Esophagus muscularis mucosa (tissue), 3 donors: ENCODE measurements at regions not wholly inside any gene's neighbourhood (a gene's known extent, or its start where the extent isn't known, plus 50 kb on each side); places are given as distances from the start of the nearest gene placed in this dataset.

Experiments
- CTCF ChIP-seq, 3 experiments: fragments of 200-600 bp in 2 of 3; fragments of 450-650 bp in 1 of 3; sonication (generic) in 2 of 3; IDR thresholded peaks; one replicate each; pipeline ENCODE4 v1.5.1; 2017 to 2019; ENCODE audit warnings: antibody characterized with exemption in 3 of 3, mild to moderate bottlenecking in 2 of 3, moderate library complexity in 1 of 3
- POLR2A ChIP-seq: fragments of 450-650 bp; IDR thresholded peaks from one replicate; pipeline ENCODE4 v1.6.1; 2017; ENCODE audit warnings: antibody characterized with exemption, moderate library complexity, mild to moderate bottlenecking, low read depth

GRCh38 chr11:24142062-24142461 is 354.8 kb upstream of the LUZP2 start:
- TF ChIP-seq CTCF (IDR thresholded peaks at IDR 0.05) = no peak
- no peak for TF ChIP-seq POLR2A
